GM13977 (cell line): ENCODE measurements at regions not wholly inside any gene's neighbourhood (a gene's known extent, or its start where the extent isn't known, plus 50 kb on each side); places are given as distances from the start of the nearest gene placed in this dataset.

Source experiments
- DNase-seq: peaks from one replicate; pipeline ENCODE4 v3.0.0; 2012; ENCODE audit warnings: low spot score
- CTCF ChIP-seq: IDR thresholded peaks from 2 replicates; pipeline ENCODE4 v1.5.1; 2012; ENCODE audit warnings: mild to moderate bottlenecking, control low read depth; ENCODE audit not compliant: insufficient read depth; ENCODE audit errors: extremely low read depth, missing control alignments
- in situ Hi-C: fragments of 300-500 bp; cut with MboI; formaldehyde crosslinking; loops from one replicate; pipeline ENCODE4 v1.12.0; 2022; ENCODE audit warnings: low sequenced_read_pairs, low pct_unique_long_range_greater_than_20kb, mixed read lengths, inconsistent platforms; ENCODE audit not compliant: unreplicated experiment

GRCh38 chr22:48630848-48631247 is 1196.8 kb downstream of the BRD1 start:
- in situ Hi-C loops: no loop called here
- no peak for TF ChIP-seq CTCF
- no peak for DNase-seq

- TF ChIP-seq CTCF: no peak
- in situ Hi-C loops: no loop called here
- no peak for DNase-seq
Measured at GRCh38 chr22:48630433-48630754, 1197.3 kb downstream of the BRD1 start.

GRCh38 chr22:48629631-48630432 is 1197.8 kb downstream of the BRD1 start:
- no peak for DNase-seq
- no peak for TF ChIP-seq CTCF
- in situ Hi-C loops: no loop called here

GRCh38 chr22:48628891-48629543 is 1198.7 kb downstream of the BRD1 start:
- in situ Hi-C loops: no loop called here
- TF ChIP-seq CTCF: no peak
- no peak for DNase-seq

GRCh38 chr22:48627966-48628365 is 1199.7 kb downstream of the BRD1 start:
- no peak for DNase-seq
- in situ Hi-C loops: no loop called here
- no peak for TF ChIP-seq CTCF

GRCh38 chr22:48627203-48627602 is 1200.5 kb downstream of the BRD1 start:
- DNase-seq: no peak
- TF ChIP-seq CTCF: no peak
- in situ Hi-C loops: no loop called here
